ENCODE measurements at regions not wholly inside any gene's neighbourhood (a gene's known extent, or its start where the extent isn't known, plus 50 kb on each side); places are given as distances from the start of the nearest gene placed in this dataset.

DNA sequence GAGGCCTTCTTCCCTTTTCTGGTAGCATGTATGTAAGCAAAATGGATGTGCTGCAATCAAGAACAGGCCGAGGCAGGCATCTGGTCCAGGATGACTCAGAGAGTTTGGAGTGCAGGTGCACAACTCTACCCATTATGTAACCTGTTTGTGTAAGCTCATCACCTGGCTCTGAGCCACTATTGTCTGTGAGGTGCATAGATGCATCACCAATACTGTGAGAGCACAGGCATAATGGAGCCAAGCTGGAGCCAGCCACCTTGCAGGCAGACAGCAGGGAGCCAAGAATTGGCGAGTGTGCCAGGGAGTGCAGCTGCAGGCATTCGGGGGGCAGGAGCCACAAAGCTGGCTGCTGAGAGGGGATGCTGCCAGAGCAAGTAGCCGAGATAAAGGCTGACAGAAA lies 549.9 kb upstream of the RGS18 start:
- TF ChIP-seq, protein P1, sequence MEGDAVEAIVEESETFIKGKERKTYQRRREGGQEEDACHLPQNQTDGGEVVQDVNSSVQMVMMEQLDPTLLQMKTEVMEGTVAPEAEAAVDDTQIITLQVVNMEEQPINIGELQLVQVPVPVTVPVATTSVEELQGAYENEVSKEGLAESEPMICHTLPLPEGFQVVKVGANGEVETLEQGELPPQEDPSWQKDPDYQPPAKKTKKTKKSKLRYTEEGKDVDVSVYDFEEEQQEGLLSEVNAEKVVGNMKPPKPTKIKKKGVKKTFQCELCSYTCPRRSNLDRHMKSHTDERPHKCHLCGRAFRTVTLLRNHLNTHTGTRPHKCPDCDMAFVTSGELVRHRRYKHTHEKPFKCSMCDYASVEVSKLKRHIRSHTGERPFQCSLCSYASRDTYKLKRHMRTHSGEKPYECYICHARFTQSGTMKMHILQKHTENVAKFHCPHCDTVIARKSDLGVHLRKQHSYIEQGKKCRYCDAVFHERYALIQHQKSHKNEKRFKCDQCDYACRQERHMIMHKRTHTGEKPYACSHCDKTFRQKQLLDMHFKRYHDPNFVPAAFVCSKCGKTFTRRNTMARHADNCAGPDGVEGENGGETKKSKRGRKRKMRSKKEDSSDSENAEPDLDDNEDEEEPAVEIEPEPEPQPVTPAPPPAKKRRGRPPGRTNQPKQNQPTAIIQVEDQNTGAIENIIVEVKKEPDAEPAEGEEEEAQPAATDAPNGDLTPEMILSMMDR (IDR thresholded peaks at IDR 0.05; ENCODE audit: low read depth, low read length, poor library complexity, severe bottlenecking), result no peak
- no peak for TF ChIP-seq EZH2phosphoT487 (IDR thresholded peaks at IDR 0.05; ENCODE audit: borderline replicate concordance, low read length)
- Histone ChIP-seq H3K4me2 (ENCODE audit: low read length) (no peak overlapping the region), H3K4me1 (ENCODE audit: control insufficient read depth, low read length) (no peaks in the 10 kb centered on the region), H3K4me3 (ENCODE audit: low read length) (no peak overlapping the region), H3K79me2 (ENCODE audit: control insufficient read depth, low read length) (no peaks in the 10 kb centered on the region), H3K9me3 (ENCODE audit: control insufficient read depth, insufficient read depth, low read length) (no peaks in the 10 kb centered on the region), H3K27ac (ENCODE audit: low read depth, low read length) (no peak overlapping the region), H3K36me3 (ENCODE audit: control insufficient read depth, low read length) (no peaks in the 10 kb centered on the region), H3K9me2 (replicated peaks; ENCODE audit: control insufficient read depth, low read length) (no peaks in the 10 kb centered on the region), H4K20me1 (ENCODE audit: control insufficient read depth, insufficient read depth, low read depth, low read length) (no peaks in the 10 kb centered on the region), H3F3A (ENCODE audit: control insufficient read depth, insufficient read depth) (no peaks in the 10 kb centered on the region), H3K27me3 (ENCODE audit: control insufficient read depth, low read length) (no peaks in the 10 kb centered on the region)

DNA sequence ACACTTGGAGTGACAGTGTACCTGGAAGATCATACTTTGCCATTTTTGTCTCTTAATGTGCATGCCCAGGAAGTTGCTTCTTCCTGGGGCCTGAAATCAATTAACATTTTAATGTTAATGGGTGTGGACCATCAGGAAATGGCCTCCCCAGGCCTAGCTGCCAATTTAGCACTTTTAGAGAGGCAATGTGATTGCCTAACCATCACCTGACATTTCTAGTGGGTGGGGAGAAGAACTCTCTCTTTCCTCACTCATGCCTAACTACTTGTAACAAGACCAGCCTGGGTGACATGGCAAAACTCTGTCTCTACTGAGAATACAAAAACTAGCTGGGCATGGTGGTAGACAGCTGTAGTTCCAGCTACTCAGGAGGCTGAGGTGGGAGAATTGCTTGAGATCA lies 549.0 kb upstream of the RGS18 start:
- Histone ChIP-seq H3K27ac (ENCODE audit: low read depth, low read length) (no peak overlapping the region), H3K4me1 (ENCODE audit: control insufficient read depth, low read length) (no peaks in the 10 kb centered on the region), H3K9me2 (replicated peaks; ENCODE audit: control insufficient read depth, low read length) (no peaks in the 10 kb centered on the region), H3K36me3 (ENCODE audit: control insufficient read depth, low read length) (no peaks in the 10 kb centered on the region), H3K4me3 (ENCODE audit: low read length) (no peak overlapping the region), H3K79me2 (ENCODE audit: control insufficient read depth, low read length) (no peaks in the 10 kb centered on the region), H3K27me3 (ENCODE audit: control insufficient read depth, low read length) (no peaks in the 10 kb centered on the region), H4K20me1 (ENCODE audit: control insufficient read depth, insufficient read depth, low read depth, low read length) (no peaks in the 10 kb centered on the region), H3K9me3 (ENCODE audit: control insufficient read depth, insufficient read depth, low read length) (no peaks in the 10 kb centered on the region), H3K4me2 (ENCODE audit: low read length) (no peak overlapping the region), H3F3A (ENCODE audit: control insufficient read depth, insufficient read depth) (no peaks in the 10 kb centered on the region)
- TF ChIP-seq, protein P1 (IDR thresholded peaks at IDR 0.05; ENCODE audit: low read depth, low read length, poor library complexity, severe bottlenecking), result no peak
- no peak for TF ChIP-seq EZH2phosphoT487 (IDR thresholded peaks at IDR 0.05; ENCODE audit: borderline replicate concordance, low read length)

- H4K20me1 ChIP-seq (ENCODE audit: control insufficient read depth, insufficient read depth, low read depth, low read length), result no peaks in the 10 kb centered on the region
- no peaks in the 10 kb centered on the region for H3K36me3 ChIP-seq (ENCODE audit: control insufficient read depth, low read length)
- TF ChIP-seq EZH2phosphoT487 (IDR thresholded peaks at IDR 0.05; ENCODE audit: borderline replicate concordance, low read length), result no peak
- TF ChIP-seq, protein P1 (IDR thresholded peaks at IDR 0.05; ENCODE audit: low read depth, low read length, poor library complexity, severe bottlenecking), result no peak
- H3K4me3 ChIP-seq (ENCODE audit: low read length), result no peak overlapping the region
- H3K27ac ChIP-seq (ENCODE audit: low read depth, low read length), result no peak overlapping the region
- no peaks in the 10 kb centered on the region for H3K27me3 ChIP-seq (ENCODE audit: control insufficient read depth, low read length)
- H3K79me2 ChIP-seq (ENCODE audit: control insufficient read depth, low read length), result no peaks in the 10 kb centered on the region
- H3F3A ChIP-seq (ENCODE audit: control insufficient read depth, insufficient read depth), result no peaks in the 10 kb centered on the region
- H3K9me2 ChIP-seq (replicated peaks; ENCODE audit: control insufficient read depth, low read length), result no peaks in the 10 kb centered on the region
- H3K4me2 ChIP-seq (ENCODE audit: low read length), result no peak overlapping the region
- H3K4me1 ChIP-seq (ENCODE audit: control insufficient read depth, low read length), result no peaks in the 10 kb centered on the region
- H3K9me3 ChIP-seq (ENCODE audit: control insufficient read depth, insufficient read depth, low read length), result no peaks in the 10 kb centered on the region
Measured at GRCh38 chr1:191615101-191615821, 543.0 kb upstream of the RGS18 start.
